HepG2 (cell line): ENCODE measurements at regions not wholly inside any gene's neighbourhood (a gene's known extent, or its start where the extent isn't known, plus 50 kb on each side); places are given as distances from the start of the nearest gene placed in this dataset.

Experiments
- ARID5B ChIP-seq: IDR thresholded peaks from 2 replicates; pipeline ENCODE4 v1.4.0; 2020; ENCODE audit warnings: mild to moderate bottlenecking, missing genetic modification reagents
- NFAT5 ChIP-seq: sonication (generic); formaldehyde crosslinking; IDR thresholded peaks from 2 replicates; pipeline ENCODE4 v1.4.0; 2020; ENCODE audit warnings: missing genetic modification reagents
- ONECUT2 ChIP-seq: sonication (generic); formaldehyde crosslinking; IDR thresholded peaks from 2 replicates; pipeline ENCODE4 v1.4.0; 2020; ENCODE audit warnings: missing genetic modification reagents
- ZNF20 ChIP-seq: sonication (generic); formaldehyde crosslinking; IDR thresholded peaks from 2 replicates; pipeline ENCODE4 v1.4.0; 2020; ENCODE audit warnings: mild to moderate bottlenecking, moderate library complexity, missing genetic modification reagents
- ZNF709 ChIP-seq: sonication (generic); formaldehyde crosslinking; IDR thresholded peaks from 2 replicates; pipeline ENCODE4 v1.5.0; 2020; ENCODE audit warnings: mild to moderate bottlenecking, missing genetic modification reagents

- TF ChIP-seq ARID5B (CRISPR knock-in tag) (no peak), NFAT5 (CRISPR knock-in tag) (no peak), ONECUT2 (CRISPR knock-in tag) (no peak), ZNF20 (CRISPR knock-in tag) (no peak), ZNF709 (CRISPR knock-in tag) (no peak)
These were observed 87.1 kb upstream of the IPO9 start (continued) for GRCh38 chr1:201741763-201742342.
